ENCODE measurements at regions not wholly inside any gene's neighbourhood (a gene's known extent, or its start where the extent isn't known, plus 50 kb on each side); places are given as distances from the start of the nearest gene placed in this dataset.

GRCh38 chr20:7710440-7710839 lies 229.8 kb downstream of the HAO1 start:
- no peak overlapping the region for H3K4me3 ChIP-seq (ENCODE audit: low read depth, low read length)
- DNase-seq (ENCODE audit: low read depth) = no peak
- no peak for TF ChIP-seq CTCF (IDR thresholded peaks at IDR 0.05; ENCODE audit: low read depth, low read length, missing control alignments)

GRCh38 chr20:7712661-7713060 lies 227.6 kb downstream of the HAO1 start:
- no peak for TF ChIP-seq CTCF (IDR thresholded peaks at IDR 0.05; ENCODE audit: low read depth, low read length, missing control alignments)
- DNase-seq (ENCODE audit: low read depth) = no peak
- no peak overlapping the region for H3K4me3 ChIP-seq (ENCODE audit: low read depth, low read length)

GRCh38 chr20:7714549-7714948 lies 225.7 kb downstream of the HAO1 start:
- no peak overlapping the region for H3K4me3 ChIP-seq (ENCODE audit: low read depth, low read length)
- no peak for DNase-seq (ENCODE audit: low read depth)
- TF ChIP-seq CTCF (IDR thresholded peaks at IDR 0.05; ENCODE audit: low read depth, low read length, missing control alignments) = no peak

GRCh38 chr20:7716286-7716972 lies 223.8 kb downstream of the HAO1 start:
- H3K4me3 ChIP-seq (ENCODE audit: low read depth, low read length) = no peak overlapping the region
- TF ChIP-seq CTCF (IDR thresholded peaks at IDR 0.05; ENCODE audit: low read depth, low read length, missing control alignments) = no peak
- no peak for DNase-seq (ENCODE audit: low read depth)

- DNase-seq (ENCODE audit: low read depth) = no peak
- H3K4me3 ChIP-seq (ENCODE audit: low read depth, low read length) = no peak overlapping the region
- no peak for TF ChIP-seq CTCF (IDR thresholded peaks at IDR 0.05; ENCODE audit: low read depth, low read length, missing control alignments)
These were observed 217.7 kb downstream of the HAO1 start for GRCh38 chr20:7722564-7722963.

- DNase-seq (ENCODE audit: low read depth) = no peak
- no peak overlapping the region for H3K4me3 ChIP-seq (ENCODE audit: low read depth, low read length)
- TF ChIP-seq CTCF (IDR thresholded peaks at IDR 0.05; ENCODE audit: low read depth, low read length, missing control alignments) = no peak
These were observed 217.0 kb downstream of the HAO1 start for GRCh38 chr20:7723284-7723683.

- H3K4me3 ChIP-seq (ENCODE audit: low read depth, low read length) = no peak overlapping the region
- no peak for TF ChIP-seq CTCF (IDR thresholded peaks at IDR 0.05; ENCODE audit: low read depth, low read length, missing control alignments)
- no peak for DNase-seq (ENCODE audit: low read depth)
These were observed 211.9 kb downstream of the HAO1 start for GRCh38 chr20:7728338-7728737.
